Neural cell (in vitro differentiated cells): ENCODE measurements at regions not wholly inside any gene's neighbourhood (a gene's known extent, or its start where the extent isn't known, plus 50 kb on each side); places are given as distances from the start of the nearest gene placed in this dataset.

Source experiments
- EP300 ChIP-seq: fragments of 450-650 bp; conservative IDR thresholded peaks from 2 replicates; pipeline ENCODE4 v1.6.1; 2014; ENCODE audit warnings: antibody characterized with exemption, mild to moderate bottlenecking, moderate library complexity; ENCODE audit not compliant: poor library complexity, severe bottlenecking
- EZH2 ChIP-seq: fragments of 200-600, 300-800 bp; shearing (Covaris generic), sonication (generic); IDR thresholded peaks from 2 replicates; pipeline ENCODE4 v1.6.1; 2014; ENCODE audit warnings: antibody characterized with exemption, low read length, borderline replicate concordance, mild to moderate bottlenecking; ENCODE audit not compliant: insufficient read depth, poor library complexity, severe bottlenecking
- POLR2AphosphoS5 ChIP-seq: IDR thresholded peaks from 2 replicates; pipeline ENCODE4 v1.6.1; 2012
- TAF1 ChIP-seq: IDR thresholded peaks from 2 replicates; pipeline ENCODE4 v1.6.1; 2012; ENCODE audit warnings: low read depth
- TF ChIP-seq, protein P1 (sequence below): fragments of 450-650 bp; IDR thresholded peaks from 2 replicates; pipeline ENCODE4 v1.5.1; 2014; ENCODE audit warnings: antibody characterized with exemption, mild to moderate bottlenecking, moderate library complexity; ENCODE audit not compliant: poor library complexity, severe bottlenecking
- TF ChIP-seq, protein P2 (sequence below): IDR thresholded peaks from 2 replicates; pipeline ENCODE4 v1.6.1; 2012; ENCODE audit warnings: borderline replicate concordance

DNA sequence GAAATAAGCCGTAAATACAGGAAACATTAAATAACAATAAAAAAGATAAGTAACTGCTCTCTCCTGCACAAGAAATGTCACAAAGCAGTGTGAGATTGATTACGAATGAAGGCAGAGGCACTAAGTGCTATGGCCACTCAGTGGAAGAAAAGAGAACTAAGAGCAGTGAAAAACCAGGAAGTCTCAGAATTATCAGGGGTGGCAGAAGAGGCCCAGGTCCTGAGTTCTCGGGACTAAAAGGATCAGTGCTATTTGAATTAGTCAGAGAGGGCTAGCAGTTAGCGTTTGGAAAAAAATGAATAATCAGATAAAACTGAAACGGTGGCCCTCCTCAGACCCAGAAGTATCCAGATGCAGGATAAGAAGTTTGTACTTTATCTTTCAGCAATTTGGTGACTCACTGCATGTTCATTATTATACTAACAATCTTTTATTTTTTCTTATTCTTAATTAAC, 367.1 kb downstream of the ZEB2 start:
- TF ChIP-seq, protein P1, sequence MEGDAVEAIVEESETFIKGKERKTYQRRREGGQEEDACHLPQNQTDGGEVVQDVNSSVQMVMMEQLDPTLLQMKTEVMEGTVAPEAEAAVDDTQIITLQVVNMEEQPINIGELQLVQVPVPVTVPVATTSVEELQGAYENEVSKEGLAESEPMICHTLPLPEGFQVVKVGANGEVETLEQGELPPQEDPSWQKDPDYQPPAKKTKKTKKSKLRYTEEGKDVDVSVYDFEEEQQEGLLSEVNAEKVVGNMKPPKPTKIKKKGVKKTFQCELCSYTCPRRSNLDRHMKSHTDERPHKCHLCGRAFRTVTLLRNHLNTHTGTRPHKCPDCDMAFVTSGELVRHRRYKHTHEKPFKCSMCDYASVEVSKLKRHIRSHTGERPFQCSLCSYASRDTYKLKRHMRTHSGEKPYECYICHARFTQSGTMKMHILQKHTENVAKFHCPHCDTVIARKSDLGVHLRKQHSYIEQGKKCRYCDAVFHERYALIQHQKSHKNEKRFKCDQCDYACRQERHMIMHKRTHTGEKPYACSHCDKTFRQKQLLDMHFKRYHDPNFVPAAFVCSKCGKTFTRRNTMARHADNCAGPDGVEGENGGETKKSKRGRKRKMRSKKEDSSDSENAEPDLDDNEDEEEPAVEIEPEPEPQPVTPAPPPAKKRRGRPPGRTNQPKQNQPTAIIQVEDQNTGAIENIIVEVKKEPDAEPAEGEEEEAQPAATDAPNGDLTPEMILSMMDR: no peak
- TF ChIP-seq EZH2 (no peak), POLR2AphosphoS5 (peak; percentile 50), EP300 (peak; percentile 9), TAF1 (no peak)
- TF ChIP-seq, protein P2, sequence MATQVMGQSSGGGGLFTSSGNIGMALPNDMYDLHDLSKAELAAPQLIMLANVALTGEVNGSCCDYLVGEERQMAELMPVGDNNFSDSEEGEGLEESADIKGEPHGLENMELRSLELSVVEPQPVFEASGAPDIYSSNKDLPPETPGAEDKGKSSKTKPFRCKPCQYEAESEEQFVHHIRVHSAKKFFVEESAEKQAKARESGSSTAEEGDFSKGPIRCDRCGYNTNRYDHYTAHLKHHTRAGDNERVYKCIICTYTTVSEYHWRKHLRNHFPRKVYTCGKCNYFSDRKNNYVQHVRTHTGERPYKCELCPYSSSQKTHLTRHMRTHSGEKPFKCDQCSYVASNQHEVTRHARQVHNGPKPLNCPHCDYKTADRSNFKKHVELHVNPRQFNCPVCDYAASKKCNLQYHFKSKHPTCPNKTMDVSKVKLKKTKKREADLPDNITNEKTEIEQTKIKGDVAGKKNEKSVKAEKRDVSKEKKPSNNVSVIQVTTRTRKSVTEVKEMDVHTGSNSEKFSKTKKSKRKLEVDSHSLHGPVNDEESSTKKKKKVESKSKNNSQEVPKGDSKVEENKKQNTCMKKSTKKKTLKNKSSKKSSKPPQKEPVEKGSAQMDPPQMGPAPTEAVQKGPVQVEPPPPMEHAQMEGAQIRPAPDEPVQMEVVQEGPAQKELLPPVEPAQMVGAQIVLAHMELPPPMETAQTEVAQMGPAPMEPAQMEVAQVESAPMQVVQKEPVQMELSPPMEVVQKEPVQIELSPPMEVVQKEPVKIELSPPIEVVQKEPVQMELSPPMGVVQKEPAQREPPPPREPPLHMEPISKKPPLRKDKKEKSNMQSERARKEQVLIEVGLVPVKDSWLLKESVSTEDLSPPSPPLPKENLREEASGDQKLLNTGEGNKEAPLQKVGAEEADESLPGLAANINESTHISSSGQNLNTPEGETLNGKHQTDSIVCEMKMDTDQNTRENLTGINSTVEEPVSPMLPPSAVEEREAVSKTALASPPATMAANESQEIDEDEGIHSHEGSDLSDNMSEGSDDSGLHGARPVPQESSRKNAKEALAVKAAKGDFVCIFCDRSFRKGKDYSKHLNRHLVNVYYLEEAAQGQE: no peak
